A549 (cell line): ENCODE measurements at regions not wholly inside any gene's neighbourhood (a gene's known extent, or its start where the extent isn't known, plus 50 kb on each side); places are given as distances from the start of the nearest gene placed in this dataset.

Experiments used
- ATAC-seq, 2 experiments: fragments of 200-7000 bp in 1 of 2; fragments of >200 bp in 1 of 2; cut with Nextera tagmentation in 1 of 2; cut with Tn5 transposase in 1 of 2; 3 replicates each; pipeline versions ENCODE4 v1.8.0 to v1.9.1; 2018 to 2020; ENCODE audit warnings: mild to moderate bottlenecking in 1 of 2, moderate library complexity in 1 of 2
- CTCF ChIA-PET: fragments of 300-600 bp; sonication (Branson Sonifier 250); formaldehyde crosslinking; extraction: SDS; loops from one replicate; lab custom pipeline; 2021; ENCODE audit warnings: antibody characterized with exemption, inconsistent platforms; lab: Yijun Ruan, JAX
- POLR2A ChIA-PET: fragments of 350-600 bp; formaldehyde crosslinking; extraction: SDS; loops from one replicate; lab custom pipeline; 2021; ENCODE audit warnings: antibody characterized with exemption, inconsistent platforms; lab: Yijun Ruan, JAX
- DNase-seq, 2 experiments: peaks; one replicate each; pipeline versions ENCODE4 v3.0.0 to v3.0.0-alpha.2; 2011 to 2016; ENCODE audit warnings: low read depth in 1 of 2, low spot score in 1 of 2
- FAIRE-seq: peaks from 2 replicates; lab custom pipeline; 2011; peaks lifted over from hg19 to GRCh38; lab: Jason Lieb, UNC
- H3K27ac ChIP-seq, 2 experiments: fragments of >200 bp; sonication (Bioruptor Twin); formaldehyde crosslinking; 3 replicates each; pipeline ENCODE4 v1.5.1; 2016 to 2017
- H3K4me1 ChIP-seq: fragments of >200 bp; sonication (Bioruptor Twin); formaldehyde crosslinking; 3 replicates; pipeline ENCODE4 v1.6.1; 2016
- H3K4me2 ChIP-seq: fragments of >200 bp; sonication (Bioruptor Twin); formaldehyde crosslinking; 3 replicates; pipeline ENCODE4 v1.6.1; 2016
- H3K4me3 ChIP-seq: fragments of >200 bp; sonication (Bioruptor Twin); formaldehyde crosslinking; 3 replicates; pipeline ENCODE4 v1.5.1; 2016
- H3K9me3 ChIP-seq: fragments of >200 bp; sonication (Bioruptor Twin); formaldehyde crosslinking; 3 replicates; pipeline ENCODE4 v1.6.1; 2016
- EHF ChIP-seq: fragments of 250-450 bp; sonication (Bioruptor Pico); IDR thresholded peaks from 2 replicates; pipeline ENCODE4 v1.5.0; 2020; ENCODE audit warnings: mild to moderate bottlenecking
- EHMT2 ChIP-seq: fragments of 200-600 bp; sonication (generic); IDR thresholded peaks from 2 replicates; pipeline ENCODE4 v1.6.1; 2016; ENCODE audit warnings: antibody characterized with exemption, low read depth, mild to moderate bottlenecking, moderate library complexity
- ELK1 ChIP-seq: fragments of 150-350 bp; IDR thresholded peaks from 2 replicates; pipeline ENCODE4 v1.6.1; 2014; ENCODE audit warnings: low read depth, mild to moderate bottlenecking, low read length
- FOSB ChIP-seq: fragments of 250-450 bp; sonication (Bioruptor Pico); IDR thresholded peaks from 2 replicates; pipeline ENCODE4 v1.5.0; 2020; ENCODE audit warnings: mild to moderate bottlenecking, moderate library complexity
- FOXS1 ChIP-seq: fragments of 250-450 bp; sonication (Bioruptor Pico); IDR thresholded peaks from 2 replicates; pipeline ENCODE4 v1.5.0; 2020; ENCODE audit warnings: mild to moderate bottlenecking, moderate library complexity
- HOXA7 ChIP-seq: fragments of 250-450 bp; sonication (Bioruptor Pico); IDR thresholded peaks from 2 replicates; pipeline ENCODE4 v1.5.0; 2020; ENCODE audit warnings: mild to moderate bottlenecking, moderate library complexity
- JUN ChIP-seq, 2 experiments: fragments of >200 bp; sonication (Bioruptor Twin); formaldehyde crosslinking; IDR thresholded peaks; 2 replicates in 1 of 2; 3 replicates in 1 of 2; pipeline ENCODE4 v1.6.1; 2016 to 2017
- MAFK ChIP-seq: fragments of 450-650 bp; IDR thresholded peaks from 2 replicates; pipeline ENCODE4 v1.6.1; 2014; ENCODE audit not compliant: partially characterized antibody
- MAZ ChIP-seq: fragments of 150-350 bp; IDR thresholded peaks from 2 replicates; pipeline ENCODE4 v1.6.1; 2014; ENCODE audit warnings: antibody characterized with exemption, low read depth, low read length, borderline replicate concordance
- MYC ChIP-seq: IDR thresholded peaks from 2 replicates; pipeline ENCODE4 v1.6.1; 2012; ENCODE audit warnings: mild to moderate bottlenecking, inconsistent platforms, low read length, improper control_type of control experiment, borderline replicate concordance
- NFE2L2 ChIP-seq: fragments of 150-350 bp; conservative IDR thresholded peaks from 2 replicates; pipeline ENCODE4 v1.6.1; 2014; ENCODE audit warnings: low read length
- POLR2A ChIP-seq: IDR thresholded peaks from 2 replicates; pipeline ENCODE4 v1.6.1; 2012; ENCODE audit warnings: mild to moderate bottlenecking, low read length
- RARB ChIP-seq: fragments of 250-450 bp; sonication (Bioruptor Pico); IDR thresholded peaks from 2 replicates; pipeline ENCODE4 v1.8.0; 2021; ENCODE audit warnings: mild to moderate bottlenecking, moderate library complexity
- RCOR1 ChIP-seq: fragments of 150-350 bp; IDR thresholded peaks from 2 replicates; pipeline ENCODE4 v1.6.1; 2014; ENCODE audit warnings: antibody characterized with exemption, low read length, low read depth
- REST ChIP-seq: fragments of 200-600 bp; sonication (generic); IDR thresholded peaks from 2 replicates; pipeline ENCODE4 v1.6.1; 2016; ENCODE audit warnings: antibody characterized with exemption, mild to moderate bottlenecking, moderate library complexity
- RFX5 ChIP-seq: fragments of 450-650 bp; IDR thresholded peaks from 2 replicates; pipeline ENCODE4 v1.7.1; 2014; ENCODE audit warnings: antibody characterized with exemption, mild to moderate bottlenecking, moderate library complexity
- RNF2 ChIP-seq: fragments of 200-600 bp; sonication (generic); IDR thresholded peaks from 2 replicates; pipeline ENCODE4 v1.6.1; 2016; ENCODE audit warnings: low read depth, mild to moderate bottlenecking, antibody characterized with exemption, moderate library complexity, borderline replicate concordance
- SMC3 ChIP-seq: fragments of >200 bp; sonication (Bioruptor Twin); formaldehyde crosslinking; IDR thresholded peaks from 3 replicates; pipeline ENCODE4 v1.6.1; 2018; ENCODE audit warnings: inconsistent platforms
- SREBF2 ChIP-seq: fragments of 450-650 bp; IDR thresholded peaks from 2 replicates; pipeline ENCODE4 v1.6.1; 2014; ENCODE audit warnings: mild to moderate bottlenecking, moderate library complexity
- ZNF302 ChIP-seq: fragments of 250-450 bp; sonication (Bioruptor Pico); IDR thresholded peaks from 2 replicates; pipeline ENCODE4 v1.9.0; 2021; ENCODE audit warnings: inconsistent platforms, mild to moderate bottlenecking, moderate library complexity
- ZSCAN20 ChIP-seq: fragments of 250-450 bp; sonication (Bioruptor Pico); IDR thresholded peaks from 2 replicates; pipeline ENCODE4 v1.8.0; 2022; ENCODE audit warnings: mild to moderate bottlenecking, moderate library complexity
- WGBS: methylation state at CpG from one replicate; pipeline ENCODE4 v1.1.6; 2017; ENCODE audit errors: missing lambda C conversion rate; 5-methylcytosine and 5-hydroxymethylcytosine counted together
- TF ChIP-seq, protein P1 (sequence below): fragments of >200 bp; sonication (Bioruptor Twin); formaldehyde crosslinking; IDR thresholded peaks from 2 replicates; pipeline ENCODE4 v1.6.1; 2016
- TF ChIP-seq, protein P2 (sequence below): fragments of 250-450 bp; sonication (Bioruptor Pico); IDR thresholded peaks from 2 replicates; pipeline ENCODE4 v1.5.0; 2020; ENCODE audit warnings: low read depth, mild to moderate bottlenecking, moderate library complexity

DNA sequence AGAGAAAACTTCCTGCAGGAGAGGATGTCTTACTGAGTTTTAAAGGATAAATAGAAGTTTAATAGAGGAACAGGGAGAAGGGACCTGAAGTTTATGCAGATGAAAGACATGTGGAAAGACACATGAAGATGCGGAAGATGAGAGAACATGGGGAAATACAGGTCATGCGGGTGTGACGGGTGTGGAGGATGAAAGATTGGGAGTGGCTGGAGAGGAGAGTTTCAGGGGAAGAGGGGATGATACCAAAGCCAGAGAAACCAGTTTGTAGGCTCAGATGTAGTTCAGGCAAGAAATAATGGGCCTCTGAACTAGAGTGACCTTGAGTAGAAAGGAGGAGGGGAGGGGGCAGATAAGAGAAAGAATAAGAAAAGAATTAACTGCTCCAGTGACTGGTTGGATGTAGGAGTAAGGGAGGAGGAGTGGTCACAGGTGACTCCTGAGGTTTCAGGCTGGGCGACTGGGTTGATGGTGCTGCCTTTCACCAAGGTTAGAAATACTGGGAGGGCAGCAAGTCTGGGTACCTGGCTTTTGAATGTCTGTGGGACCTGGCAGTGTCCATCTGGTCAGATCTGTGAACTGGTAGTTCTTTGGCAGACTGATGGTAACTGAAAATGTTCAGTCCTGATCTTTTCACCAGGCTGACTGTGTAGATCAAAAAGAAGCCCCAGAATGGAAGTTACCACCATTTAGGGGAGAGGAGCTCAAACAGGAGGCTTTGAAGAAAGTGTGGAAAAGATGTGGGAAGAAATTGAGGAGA is 69.4 kb downstream of the TET3 start:
- FAIRE-seq (no peak), ATAC-seq (no peak), DNase-seq (no peak)
- Histone ChIP-seq H3K4me3 (no peak overlapping the region), H3K4me1 (no peaks in the 10 kb centered on the region), H3K9me3 (no peaks in the 10 kb centered on the region)
- WGBS = 90% methylated on average over 4 of the region's 4 CpGs
- CTCF ChIA-PET = interaction anchor here (1.4 kb wide), 1 partner anchor 14 kb away, joined by 5 read pairs; no protein-coding TSS in a partner anchor
- POLR2A ChIA-PET = no interaction called here
- TF ChIP-seq EHMT2 (no peak), REST (no peak), HOXA7 (CRISPR knock-in tag) (no peak), NFE2L2 (no peak), RARB (no peak), SMC3 (no peak), MYC (no peak), RCOR1 (no peak), JUN (IDR thresholded peaks at IDR 0.05) (no peak), RFX5 (no peak), FOSB (CRISPR knock-in tag) (no peak)
- TF ChIP-seq, protein P1, sequence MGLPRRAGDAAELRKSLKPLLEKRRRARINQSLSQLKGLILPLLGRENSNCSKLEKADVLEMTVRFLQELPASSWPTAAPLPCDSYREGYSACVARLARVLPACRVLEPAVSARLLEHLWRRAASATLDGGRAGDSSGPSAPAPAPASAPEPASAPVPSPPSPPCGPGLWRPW = no peak
- TF ChIP-seq, protein P2, sequence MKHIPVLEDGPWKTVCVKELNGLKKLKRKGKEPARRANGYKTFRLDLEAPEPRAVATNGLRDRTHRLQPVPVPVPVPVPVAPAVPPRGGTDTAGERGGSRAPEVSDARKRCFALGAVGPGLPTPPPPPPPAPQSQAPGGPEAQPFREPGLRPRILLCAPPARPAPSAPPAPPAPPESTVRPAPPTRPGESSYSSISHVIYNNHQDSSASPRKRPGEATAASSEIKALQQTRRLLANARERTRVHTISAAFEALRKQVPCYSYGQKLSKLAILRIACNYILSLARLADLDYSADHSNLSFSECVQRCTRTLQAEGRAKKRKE = no peak
- TF ChIP-seq, all 56 proteins: peak for 0
- Histone ChIP-seq H3K4me2 (no peak overlapping the region), H3K27ac (no peak overlapping the region)

DNA sequence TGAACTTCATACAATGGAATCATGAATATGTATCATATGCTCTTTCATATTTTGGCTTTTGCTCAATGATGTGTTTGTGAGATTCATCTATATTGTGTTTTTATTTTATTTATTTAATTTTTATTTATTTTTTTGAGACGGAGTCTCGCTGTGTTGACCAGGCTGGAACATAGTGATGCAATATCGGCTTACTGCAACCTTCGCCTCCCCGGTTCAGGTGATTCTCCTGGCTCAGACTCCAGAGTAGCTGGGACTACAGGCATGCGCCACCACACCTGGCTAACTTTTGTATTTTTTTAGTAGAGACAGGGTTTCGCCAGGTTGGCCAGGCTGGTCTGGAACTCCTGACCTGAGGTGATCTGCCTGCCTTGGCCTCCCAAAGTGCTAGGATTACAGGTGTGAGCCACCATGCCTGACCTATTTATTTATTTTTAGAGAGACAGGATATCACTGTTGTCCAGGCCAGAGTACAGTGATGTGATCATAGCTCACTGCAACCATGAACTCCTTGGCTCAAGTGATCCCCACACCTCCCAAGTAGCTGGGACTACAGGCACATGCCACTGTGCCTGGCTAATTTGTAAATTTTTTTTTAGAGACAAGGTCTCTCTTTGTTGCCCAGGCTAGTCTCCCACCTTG is 74.5 kb downstream of the TET3 start:
- ChIA-PET POLR2A (no interaction called here), CTCF (interaction anchor here (1.0 kb wide), 1 partner anchor 235 kb away, joined by 3 read pairs; no protein-coding TSS in a partner anchor)
- no peaks in the 10 kb centered on the region for H3K4me1 ChIP-seq
- DNase-seq (no peak), ATAC-seq (no peak), FAIRE-seq (no peak)
- 97% methylated on average over 7 of the region's 7 CpGs for WGBS
- H3K4me3 ChIP-seq = no peak overlapping the region
- H3K27ac ChIP-seq = no peak overlapping the region
- no peaks in the 10 kb centered on the region for H3K9me3 ChIP-seq
- no peak overlapping the region for H3K4me2 ChIP-seq
- TF ChIP-seq POLR2A (no peak), ZSCAN20 (CRISPR knock-in tag) (no peak), FOXS1 (no peak), ZNF302 (CRISPR knock-in tag) (no peak), EHF (CRISPR knock-in tag) (no peak), REST (no peak), MYC (no peak), ELK1 (no peak), MAFK (no peak), MAZ (no peak), RNF2 (no peak), HOXA7 (CRISPR knock-in tag) (no peak), SREBF2 (no peak)
